Endothelial cell (in vitro differentiated cells): ENCODE measurements at regions not wholly inside any gene's neighbourhood (a gene's known extent, or its start where the extent isn't known, plus 50 kb on each side); places are given as distances from the start of the nearest gene placed in this dataset.

Experiments
- DNase-seq: peaks from one replicate; pipeline ENCODE4 v3.0.0; 2021; ENCODE audit warnings: low spot score
- H3K27ac Mint-ChIP-seq: one replicate; pipeline ENCODE4 v1.8.0; 2021; ENCODE audit warnings: mixed read lengths, inconsistent platforms; ENCODE audit not compliant: unreplicated experiment
- H3K27me3 Mint-ChIP-seq: one replicate; pipeline ENCODE4 v1.8.0; 2021; ENCODE audit warnings: mild to moderate bottlenecking, moderate library complexity, mixed read lengths, inconsistent platforms; ENCODE audit not compliant: unreplicated experiment
- H3K36me3 Mint-ChIP-seq: one replicate; pipeline ENCODE4 v1.8.0; 2021; ENCODE audit warnings: mild to moderate bottlenecking, low read depth, mixed read lengths, inconsistent platforms; ENCODE audit not compliant: unreplicated experiment
- H3K4me1 Mint-ChIP-seq: one replicate; pipeline ENCODE4 v1.8.0; 2021; ENCODE audit warnings: mild to moderate bottlenecking, mixed read lengths, inconsistent platforms; ENCODE audit not compliant: unreplicated experiment
- H3K4me3 Mint-ChIP-seq: one replicate; pipeline ENCODE4 v1.8.0; 2021; ENCODE audit warnings: mild to moderate bottlenecking, mixed read lengths, inconsistent platforms; ENCODE audit not compliant: unreplicated experiment
- H3K9me3 Mint-ChIP-seq: one replicate; pipeline ENCODE4 v1.8.0; 2021; ENCODE audit warnings: mixed read lengths, inconsistent platforms; ENCODE audit not compliant: unreplicated experiment
- CTCF ChIP-seq: fragments of 200-600 bp; sonication (generic); IDR thresholded peaks from one replicate; pipeline ENCODE4 v1.5.0; 2021; ENCODE audit warnings: antibody characterized with exemption; ENCODE audit not compliant: unreplicated experiment

GRCh38 chr1:17994046-17994445 is 113.6 kb upstream of the IGSF21 start:
- no peak overlapping the region for H3K4me3 Mint-ChIP-seq
- H3K4me1 Mint-ChIP-seq, result no peaks in the 10 kb centered on the region
- DNase-seq, result no peak
- peaks cover 5% of the 10 kb centered on the region for H3K27me3 Mint-ChIP-seq
- no peaks in the 10 kb centered on the region for H3K9me3 Mint-ChIP-seq
- H3K36me3 Mint-ChIP-seq, result no peaks in the 10 kb centered on the region
- no peak for TF ChIP-seq CTCF
- H3K27ac Mint-ChIP-seq, result no peak overlapping the region

- DNase-seq, result no peak
- H3K4me3 Mint-ChIP-seq, result no peak overlapping the region
- H3K27me3 Mint-ChIP-seq, result peaks cover 5% of the 10 kb centered on the region
- no peaks in the 10 kb centered on the region for H3K9me3 Mint-ChIP-seq
- no peak for TF ChIP-seq CTCF
- no peaks in the 10 kb centered on the region for H3K36me3 Mint-ChIP-seq
- H3K4me1 Mint-ChIP-seq, result no peaks in the 10 kb centered on the region
- no peak overlapping the region for H3K27ac Mint-ChIP-seq
Measured at GRCh38 chr1:17995480-17995879, 112.1 kb upstream of the IGSF21 start.

- H3K36me3 Mint-ChIP-seq, result no peaks in the 10 kb centered on the region
- no peak for TF ChIP-seq CTCF
- H3K4me1 Mint-ChIP-seq, result no peaks in the 10 kb centered on the region
- peaks cover 5% of the 10 kb centered on the region for H3K27me3 Mint-ChIP-seq
- DNase-seq, result no peak
- H3K27ac Mint-ChIP-seq, result no peak overlapping the region
- H3K4me3 Mint-ChIP-seq, result no peak overlapping the region
- H3K9me3 Mint-ChIP-seq, result no peaks in the 10 kb centered on the region
Measured at GRCh38 chr1:17998889-17999288, 108.7 kb upstream of the IGSF21 start.

GRCh38 chr1:17999884-18000283 is 107.7 kb upstream of the IGSF21 start:
- no peak for DNase-seq
- Mint-ChIP-seq H3K4me3 (no peak overlapping the region), H3K9me3 (no peaks in the 10 kb centered on the region), H3K36me3 (no peaks in the 10 kb centered on the region), H3K4me1 (no peaks in the 10 kb centered on the region), H3K27ac (no peak overlapping the region), H3K27me3 (peaks cover 5% of the 10 kb centered on the region)
- TF ChIP-seq CTCF, result no peak

- Mint-ChIP-seq H3K9me3 (no peaks in the 10 kb centered on the region), H3K36me3 (no peaks in the 10 kb centered on the region), H3K27ac (no peak overlapping the region), H3K4me3 (no peak overlapping the region), H3K4me1 (no peaks in the 10 kb centered on the region), H3K27me3 (peaks cover 5% of the 10 kb centered on the region)
- no peak for DNase-seq
- no peak for TF ChIP-seq CTCF
Measured at GRCh38 chr1:18001725-18002124, 105.9 kb upstream of the IGSF21 start.
